GM12892 (cell line): ENCODE measurements at regions not wholly inside any gene's neighbourhood (a gene's known extent, or its start where the extent isn't known, plus 50 kb on each side); places are given as distances from the start of the nearest gene placed in this dataset.

Source experiments
- POLR2A ChIP-seq: IDR thresholded peaks from 2 replicates; pipeline ENCODE4 v1.6.1; 2011; ENCODE audit warnings: low read depth, low read length, control low read depth
- POLR2AphosphoS5 ChIP-seq: IDR thresholded peaks from 2 replicates; pipeline ENCODE4 v1.6.1; 2011; ENCODE audit warnings: low read depth, low read length, control low read depth
- TAF1 ChIP-seq: IDR thresholded peaks from 2 replicates; pipeline ENCODE4 v1.6.1; 2011; ENCODE audit warnings: low read depth, mild to moderate bottlenecking, control low read depth, low read length, borderline replicate concordance

- no peak for TF ChIP-seq TAF1
- no peak for TF ChIP-seq POLR2A
- TF ChIP-seq POLR2AphosphoS5: no peak
Measured at GRCh38 chr2:121052521-121052920, 232.5 kb downstream of the TFCP2L1 start.
